Raji (cell line): ENCODE measurements at regions not wholly inside any gene's neighbourhood (a gene's known extent, or its start where the extent isn't known, plus 50 kb on each side); places are given as distances from the start of the nearest gene placed in this dataset.

Source experiments
- POLR2A ChIP-seq: IDR thresholded peaks from 2 replicates; pipeline ENCODE4 v1.6.1; 2011; ENCODE audit warnings: low read depth, low read length, control low read depth; ENCODE audit not compliant: insufficient read depth

GRCh38 chrX:45258731-45259402 is 58.2 kb upstream of the DIPK2B start:
- TF ChIP-seq POLR2A, result no peak
